SK-N-MC (cell line): ENCODE measurements at regions not wholly inside any gene's neighbourhood (a gene's known extent, or its start where the extent isn't known, plus 50 kb on each side); places are given as distances from the start of the nearest gene placed in this dataset.

Experiments used
- EZH2 ChIP-seq: fragments of 200-600 bp; sonication (generic); IDR thresholded peaks from one replicate; pipeline ENCODE4 v1.6.1; 2017; ENCODE audit warnings: antibody characterized with exemption
- FOXP2 ChIP-seq: optimal IDR thresholded peaks from 2 replicates; pipeline ENCODE3; 2011; ENCODE audit warnings: mild to moderate bottlenecking, moderate library complexity; ENCODE audit not compliant: insufficient read depth; ENCODE audit errors: extremely low read length, control extremely low read depth
- POLR2AphosphoS5 ChIP-seq: IDR thresholded peaks from 2 replicates; pipeline ENCODE4 v1.6.1; 2012; ENCODE audit warnings: mild to moderate bottlenecking, low read depth, low read length, borderline replicate concordance

DNA sequence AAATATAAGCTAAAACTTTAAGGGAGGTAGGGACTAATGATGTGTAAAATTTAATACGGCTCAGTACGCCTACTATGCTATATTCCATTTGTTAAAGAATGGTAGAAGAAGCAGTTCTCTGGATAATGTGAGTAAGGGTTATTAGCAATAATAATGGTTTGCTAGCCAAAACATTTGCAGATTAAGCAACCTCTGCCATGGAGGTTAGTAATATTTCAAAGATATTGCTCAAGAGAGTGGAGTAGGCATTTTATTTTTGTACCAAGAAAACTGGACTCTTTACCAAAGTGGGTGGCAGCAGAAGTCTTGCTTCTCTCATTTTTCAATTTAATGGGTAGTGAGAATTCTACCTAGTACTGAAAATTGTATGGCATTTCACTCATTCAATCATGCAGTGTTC lies 158.9 kb upstream of the TMEM106B start:
- TF ChIP-seq POLR2AphosphoS5 (no peak), EZH2 (no peak), FOXP2 (no peak)
